ENCODE measurements at regions not wholly inside any gene's neighbourhood (a gene's known extent, or its start where the extent isn't known, plus 50 kb on each side); places are given as distances from the start of the nearest gene placed in this dataset.

DNA sequence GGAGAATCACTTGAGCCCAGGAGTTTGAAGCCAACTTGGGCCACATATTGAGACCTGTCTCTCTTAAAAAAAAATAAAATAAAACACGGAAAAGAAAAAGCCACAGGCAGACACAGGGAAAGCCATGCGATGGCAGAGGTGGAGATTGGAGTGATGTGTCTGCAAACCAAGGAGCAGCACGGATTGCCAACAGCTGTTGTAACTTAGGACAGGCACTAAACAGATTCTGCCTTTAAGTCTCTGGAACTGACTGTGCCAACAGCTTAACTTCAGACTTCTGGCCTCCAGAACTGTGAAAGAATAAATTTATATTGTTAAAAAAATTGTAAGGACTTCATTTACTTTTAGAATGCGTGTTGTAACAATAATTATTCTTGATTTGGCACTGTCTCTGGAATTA is 318.5 kb upstream of the CHD1 start:
- no peak overlapping the region for H3K4me3 ChIP-seq (ENCODE audit: low read depth, low read length)
- TF ChIP-seq, protein P1, sequence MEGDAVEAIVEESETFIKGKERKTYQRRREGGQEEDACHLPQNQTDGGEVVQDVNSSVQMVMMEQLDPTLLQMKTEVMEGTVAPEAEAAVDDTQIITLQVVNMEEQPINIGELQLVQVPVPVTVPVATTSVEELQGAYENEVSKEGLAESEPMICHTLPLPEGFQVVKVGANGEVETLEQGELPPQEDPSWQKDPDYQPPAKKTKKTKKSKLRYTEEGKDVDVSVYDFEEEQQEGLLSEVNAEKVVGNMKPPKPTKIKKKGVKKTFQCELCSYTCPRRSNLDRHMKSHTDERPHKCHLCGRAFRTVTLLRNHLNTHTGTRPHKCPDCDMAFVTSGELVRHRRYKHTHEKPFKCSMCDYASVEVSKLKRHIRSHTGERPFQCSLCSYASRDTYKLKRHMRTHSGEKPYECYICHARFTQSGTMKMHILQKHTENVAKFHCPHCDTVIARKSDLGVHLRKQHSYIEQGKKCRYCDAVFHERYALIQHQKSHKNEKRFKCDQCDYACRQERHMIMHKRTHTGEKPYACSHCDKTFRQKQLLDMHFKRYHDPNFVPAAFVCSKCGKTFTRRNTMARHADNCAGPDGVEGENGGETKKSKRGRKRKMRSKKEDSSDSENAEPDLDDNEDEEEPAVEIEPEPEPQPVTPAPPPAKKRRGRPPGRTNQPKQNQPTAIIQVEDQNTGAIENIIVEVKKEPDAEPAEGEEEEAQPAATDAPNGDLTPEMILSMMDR (conservative IDR thresholded peaks at IDR 0.05; ENCODE audit: low read depth, low read length), result no peak
- no peak for DNase-seq (ENCODE audit: low read depth)

DNA sequence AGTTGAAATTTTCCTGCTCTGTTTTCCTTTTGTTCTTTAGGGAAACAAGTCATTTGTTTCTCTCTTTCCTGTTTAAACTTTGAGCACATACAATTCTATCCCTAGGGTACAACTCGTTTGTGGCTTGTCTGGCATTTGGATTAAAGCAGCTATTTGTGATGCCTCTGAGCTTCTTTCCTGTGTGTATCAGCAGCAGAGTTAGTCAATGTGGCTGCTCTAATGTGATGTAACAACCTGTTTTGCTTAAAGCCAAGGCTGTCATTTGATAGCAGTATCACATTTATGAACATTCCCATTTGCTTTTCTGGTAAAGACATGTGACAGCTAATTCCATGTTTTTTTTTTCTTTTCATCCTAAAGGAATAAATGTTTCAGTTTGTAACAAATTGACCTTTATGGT is 314.3 kb upstream of the CHD1 start:
- no peak for DNase-seq (ENCODE audit: low read depth)
- no peak overlapping the region for H3K4me3 ChIP-seq (ENCODE audit: low read depth, low read length)
- TF ChIP-seq, protein P1 (conservative IDR thresholded peaks at IDR 0.05; ENCODE audit: low read depth, low read length), result no peak

DNA sequence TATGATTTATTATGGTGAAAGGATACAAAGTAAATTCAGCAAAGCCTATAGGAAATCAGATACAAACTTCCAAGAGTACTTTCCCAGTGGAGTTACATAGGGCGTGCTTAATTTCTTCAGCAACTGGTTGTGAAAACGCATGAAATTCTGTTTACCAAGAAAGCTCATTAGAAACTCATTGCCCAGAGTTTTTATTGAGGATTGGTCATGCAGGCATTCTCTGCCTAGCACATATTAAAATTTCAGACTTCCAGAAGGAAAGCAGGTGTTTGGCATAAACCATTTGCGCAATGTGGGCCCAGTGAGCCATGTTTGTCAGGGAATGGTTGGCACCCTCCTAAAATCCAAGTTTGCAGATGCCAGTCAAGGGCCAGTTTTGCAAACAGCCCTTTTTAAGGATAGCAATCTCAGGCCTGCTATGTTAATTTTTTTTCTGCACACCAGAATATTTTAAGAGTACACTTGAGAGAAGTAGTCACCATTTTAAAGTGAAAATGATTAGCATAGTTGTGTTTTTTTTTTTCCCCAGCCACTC is 311.1 kb upstream of the CHD1 start:
- DNase-seq (ENCODE audit: low read depth), result no peak
- TF ChIP-seq, protein P1 (conservative IDR thresholded peaks at IDR 0.05; ENCODE audit: low read depth, low read length), result no peak
- H3K4me3 ChIP-seq (ENCODE audit: low read depth, low read length), result no peak overlapping the region

DNA sequence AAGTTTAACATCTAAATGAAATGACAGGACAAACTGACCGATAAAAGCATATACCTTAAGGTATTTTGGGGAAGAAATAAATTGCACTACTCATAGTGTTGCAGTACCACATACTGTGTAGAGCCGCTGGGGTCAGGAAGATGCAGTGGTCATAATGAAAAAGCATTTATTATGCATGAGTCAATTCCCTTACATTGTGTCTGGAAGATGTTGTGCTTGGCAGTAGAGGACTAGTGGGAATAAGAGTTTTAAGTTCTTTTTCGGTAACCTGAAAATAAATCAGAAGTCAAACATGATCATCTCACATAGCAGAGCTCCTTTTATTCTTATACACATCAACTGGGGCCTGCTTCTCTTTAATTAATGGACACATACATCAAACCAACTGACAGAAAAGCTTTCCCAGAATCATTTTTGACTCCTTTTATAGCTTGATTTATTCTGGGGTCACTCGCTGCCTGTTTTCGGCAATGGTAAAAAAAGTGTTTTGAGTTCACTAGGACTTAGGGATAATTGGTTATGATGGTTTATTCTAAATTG is 262.5 kb upstream of the CHD1 start:
- DNase-seq (ENCODE audit: low read depth), result no peak
- no peak overlapping the region for H3K4me3 ChIP-seq (ENCODE audit: low read depth, low read length)
- TF ChIP-seq, protein P1 (conservative IDR thresholded peaks at IDR 0.05; ENCODE audit: low read depth, low read length), result no peak

DNA sequence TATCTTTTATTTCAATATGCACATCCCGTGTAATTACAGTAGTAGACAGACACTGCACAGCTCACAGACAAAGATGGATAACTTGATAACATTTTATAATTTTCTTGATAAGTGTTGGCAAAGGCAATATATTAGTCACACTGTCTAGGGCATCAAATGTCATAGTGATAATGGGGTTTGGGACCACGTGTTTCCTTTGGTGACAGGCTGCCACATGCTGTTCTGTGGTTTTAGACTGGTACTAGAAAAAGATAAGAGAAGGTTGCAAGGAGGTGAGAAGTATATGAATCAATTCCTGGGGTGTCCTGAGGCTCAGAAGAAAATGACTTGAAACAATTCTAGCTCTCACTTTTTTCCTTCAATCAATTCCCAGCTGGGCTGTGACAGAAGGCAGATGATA is 258.8 kb upstream of the CHD1 start:
- DNase-seq (ENCODE audit: low read depth), result no peak
- TF ChIP-seq, protein P1 (conservative IDR thresholded peaks at IDR 0.05; ENCODE audit: low read depth, low read length), result no peak
- no peak overlapping the region for H3K4me3 ChIP-seq (ENCODE audit: low read depth, low read length)

DNA sequence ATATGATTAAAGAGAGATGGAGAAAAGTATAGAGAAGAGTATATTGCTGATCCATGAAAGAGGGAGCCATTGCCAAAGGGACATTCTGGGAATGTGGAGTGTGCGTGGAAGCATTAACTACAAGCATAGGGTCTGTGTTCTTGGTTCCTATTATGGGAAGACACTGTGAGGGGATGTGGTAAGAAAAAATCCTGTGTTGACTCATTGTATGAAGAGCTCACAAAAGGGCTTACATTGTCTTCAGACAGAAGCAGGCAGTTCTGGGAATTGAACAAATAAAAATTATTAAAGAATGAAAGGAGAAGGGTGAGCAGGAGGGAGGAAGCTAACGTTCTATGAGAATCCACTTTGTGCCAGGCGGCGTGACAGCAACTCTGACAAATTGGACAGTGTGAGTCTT is 250.4 kb upstream of the CHD1 start:
- TF ChIP-seq, protein P1 (conservative IDR thresholded peaks at IDR 0.05; ENCODE audit: low read depth, low read length), result no peak
- no peak for DNase-seq (ENCODE audit: low read depth)
- H3K4me3 ChIP-seq (ENCODE audit: low read depth, low read length), result no peak overlapping the region

DNA sequence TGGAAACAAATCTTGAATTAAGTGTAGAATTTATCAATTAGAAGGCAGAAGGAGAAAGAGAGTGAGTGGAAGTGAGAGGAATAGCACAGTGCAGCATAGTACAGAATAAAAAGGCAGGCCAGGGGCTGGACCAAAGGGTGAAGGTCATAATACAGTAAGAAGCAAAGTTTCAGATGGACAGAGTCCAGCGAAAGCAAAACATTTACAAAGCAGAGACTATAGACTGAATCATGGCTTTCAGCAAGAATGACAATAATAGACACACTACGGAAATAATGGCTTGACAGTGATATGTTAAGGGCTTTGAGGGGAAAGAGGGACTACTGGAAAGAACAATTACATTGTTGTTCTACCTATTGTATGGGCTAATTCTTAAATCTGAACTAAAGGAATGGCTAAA is 249.0 kb upstream of the CHD1 start:
- DNase-seq (ENCODE audit: low read depth), result no peak
- no peak overlapping the region for H3K4me3 ChIP-seq (ENCODE audit: low read depth, low read length)
- TF ChIP-seq, protein P1 (conservative IDR thresholded peaks at IDR 0.05; ENCODE audit: low read depth, low read length), result no peak
